NCI-H526 (cell line): ENCODE measurements at regions not wholly inside any gene's neighbourhood (a gene's known extent, or its start where the extent isn't known, plus 50 kb on each side); places are given as distances from the start of the nearest gene placed in this dataset.
A peak's percentile ranks its signal among the peaks of the same experiment; 100 is the strongest.

Source experiments
- DNase-seq, 2 experiments: peaks; one replicate each; lab custom pipeline; 2025; lab: John Stamatoyannopoulos, UW

GRCh38 chr6:18335948-18336347 is 51.2 kb upstream of the RNF144B start:
- DNase-seq, result no peak

GRCh38 chr6:18334251-18334650 is 52.9 kb upstream of the RNF144B start:
- no peak for DNase-seq

- peak in 1 of 2 experiments; percentile 16 for DNase-seq
Observed at GRCh38 chr6:18330548-18331081, 56.5 kb upstream of the RNF144B start.

GRCh38 chr6:18329776-18330175 is 57.4 kb upstream of the RNF144B start:
- no peak for DNase-seq

- peak; percentile 56 to 70 for DNase-seq
Observed at GRCh38 chr6:18328540-18328939, 58.6 kb upstream of the RNF144B start.

GRCh38 chr6:18328070-18328469 is 59.1 kb upstream of the RNF144B start:
- peak in 1 of 2 experiments; percentile 28 for DNase-seq

GRCh38 chr6:18327626-18328025 is 59.5 kb upstream of the RNF144B start:
- DNase-seq, result peak; percentile 49 to 51

GRCh38 chr6:18326980-18327379 is 60.2 kb upstream of the RNF144B start:
- DNase-seq, result no peak

GRCh38 chr6:18326001-18326400 is 61.1 kb upstream of the RNF144B start:
- DNase-seq, result no peak

GRCh38 chr6:18324706-18325042 is 60.3 kb upstream of the DEK start:
- DNase-seq, result no peak

GRCh38 chr6:18323935-18324705 is 59.8 kb upstream of the DEK start:
- DNase-seq, result peak; percentile 20 to 81

- no peak for DNase-seq
Observed at GRCh38 chr6:18317850-18318249, 53.5 kb upstream of the DEK start.

GRCh38 chr6:18314317-18314997 is 50.1 kb upstream of the DEK start:
- DNase-seq, result no peak
